ENCODE measurements at regions not wholly inside any gene's neighbourhood (a gene's known extent, or its start where the extent isn't known, plus 50 kb on each side); places are given as distances from the start of the nearest gene placed in this dataset.

DNA sequence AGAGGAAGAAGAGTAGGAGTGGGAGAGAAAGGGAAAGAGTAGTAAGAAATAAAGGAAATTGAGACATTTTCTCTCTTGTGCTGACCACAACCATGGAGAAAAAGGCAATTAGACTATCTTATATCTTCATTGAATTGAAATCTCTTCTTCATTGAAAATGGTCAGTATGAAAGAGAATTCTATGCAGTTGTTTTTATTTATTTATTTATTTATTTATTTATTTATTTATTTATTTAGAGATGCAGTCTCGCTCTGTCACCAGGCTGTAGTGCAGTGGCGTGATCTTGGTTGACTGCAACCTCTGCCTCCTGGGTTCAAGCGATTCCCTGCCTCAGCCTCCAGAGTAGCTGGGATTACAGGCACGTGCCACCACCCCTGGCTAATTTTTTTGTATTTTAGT lies 447.1 kb downstream of the PTPRC start (continued):
- TF ChIP-seq CREB1 (IDR thresholded peaks at IDR 0.05; ENCODE audit: low read depth) (no peak), NBN (IDR thresholded peaks at IDR 0.05) (no peak), MYC (IDR thresholded peaks at IDR 0.05; ENCODE audit: insufficient read depth, insufficient read length, insufficient replicate concordance, low read length, severe bottlenecking) (no peak)

- 100% methylated on average over 2 of the region's 2 CpGs for WGBS (ENCODE audit: insufficient coverage, insufficient replicate concordance, low lambda C conversion rate, missing lambda C conversion rate)
- peaks cover 6% of the 10 kb centered on the region for H3K9me3 ChIP-seq (replicated peaks; ENCODE audit: control insufficient read depth, insufficient read depth, low read length)
- SMC1A ChIA-PET (ENCODE audit: uncharacterized antibody, unreplicated experiment): interaction anchor here (1.0 to 3.8 kb wide), 3 partner anchors 46 to 86 kb away, joined by 3 to 20 read pairs (median 6); no protein-coding TSS in a partner anchor
Measured at GRCh38 chr1:199087144-199087543, 448.3 kb downstream of the PTPRC start.

More at GRCh38 chr1:199087144-199087543, 448.3 kb downstream of the PTPRC start:
- Histone ChIP-seq H3K36me3 (ENCODE audit: control insufficient read depth in 2 of 2, insufficient read depth in 2 of 2, low read length in 1 of 2) (no peaks in the 10 kb centered on the region), H3K27ac (ENCODE audit: control insufficient read depth, insufficient read depth) (no peak overlapping the region), H3K4me2 (ENCODE audit: control insufficient read depth, insufficient read depth) (no peak overlapping the region), H3K27me3 (replicated peaks in 1 of 2; ENCODE audit: control insufficient read depth in 2 of 2, insufficient read depth in 2 of 2, low read length in 1 of 2) (no peaks in the 10 kb centered on the region), H3K9ac (ENCODE audit: control insufficient read depth, insufficient read depth, low read length) (no peak overlapping the region), H4K20me1 (ENCODE audit: control insufficient read depth, insufficient read depth) (no peaks in the 10 kb centered on the region), H3K79me2 (ENCODE audit: control insufficient read depth, insufficient read depth, low read length) (no peaks in the 10 kb centered on the region), H3K4me1 (ENCODE audit: control insufficient read depth, insufficient read depth, low read length) (peaks cover 9% of the 10 kb centered on the region), H2AFZ (ENCODE audit: control insufficient read depth, low read depth, low read length) (no peak overlapping the region), H3K4me3 (no peak overlapping the region)
- intact Hi-C loops (cut with micrococcal nuclease; ENCODE audit: unreplicated experiment) (no loop called here), in situ Hi-C loops (cut with MboI) (no loop called here)
- no peak for FAIRE-seq
- ATAC-seq: no peak
- POLR2A ChIA-PET: no interaction called here
- BruUV-seq (replicated peaks): no TSS peak
- RAD21 ChIA-PET (ENCODE audit: unreplicated experiment): no interaction called here
- no peak for TF ChIP-seq CREM (IDR thresholded peaks at IDR 0.05; ENCODE audit: low read depth)
- no peak for TF ChIP-seq RUNX3 (IDR thresholded peaks at IDR 0.05; ENCODE audit: low read length)
- TF ChIP-seq PBX3 (IDR thresholded peaks at IDR 0.05; ENCODE audit: insufficient replicate concordance, low read depth, low read length): no peak
- no peak for TF ChIP-seq STAT1 (conservative IDR thresholded peaks at IDR 0.05)
- no peak for TF ChIP-seq CBX3 (IDR thresholded peaks at IDR 0.05; ENCODE audit: borderline replicate concordance, low read depth)
- TF ChIP-seq BACH1 (IDR thresholded peaks at IDR 0.05; ENCODE audit: borderline replicate concordance): no peak
- TF ChIP-seq ZBTB33 (IDR thresholded peaks at IDR 0.05): no peak
- no peak for TF ChIP-seq TCF12 (IDR thresholded peaks at IDR 0.05; ENCODE audit: low read depth, low read length)
- TF ChIP-seq ZNF217 (IDR thresholded peaks at IDR 0.05): no peak
- TF ChIP-seq TCF7 (IDR thresholded peaks at IDR 0.05; ENCODE audit: borderline replicate concordance): no peak
- TF ChIP-seq TCF3 (IDR thresholded peaks at IDR 0.05; ENCODE audit: borderline replicate concordance, insufficient read depth, low read depth, low read length): no peak
- TF ChIP-seq SREBF2 (IDR thresholded peaks at IDR 0.05; ENCODE audit: low read length): no peak
- TF ChIP-seq ESRRA (IDR thresholded peaks at IDR 0.05; ENCODE audit: low read length): no peak
- no peak for TF ChIP-seq CBFB (IDR thresholded peaks at IDR 0.05; ENCODE audit: low read depth)
- TF ChIP-seq KDM1A (IDR thresholded peaks at IDR 0.05; ENCODE audit: borderline replicate concordance): no peak
- TF ChIP-seq MYB (IDR thresholded peaks at IDR 0.05; ENCODE audit: borderline replicate concordance, low read depth, low read length): no peak
- no peak for TF ChIP-seq NKRF (conservative IDR thresholded peaks at IDR 0.05)
- TF ChIP-seq ZNF384 (IDR thresholded peaks at IDR 0.05; ENCODE audit: borderline replicate concordance, low read depth, low read length): no peak
- no peak for DNase-seq (ENCODE audit: low read depth, low spot score)
- CTCF ChIA-PET: interaction anchor here (2.2 kb wide), 1 partner anchor 26 kb away, joined by 4 read pairs; no protein-coding TSS in a partner anchor
